ENCODE measurements at regions not wholly inside any gene's neighbourhood (a gene's known extent, or its start where the extent isn't known, plus 50 kb on each side); places are given as distances from the start of the nearest gene placed in this dataset.

DNA sequence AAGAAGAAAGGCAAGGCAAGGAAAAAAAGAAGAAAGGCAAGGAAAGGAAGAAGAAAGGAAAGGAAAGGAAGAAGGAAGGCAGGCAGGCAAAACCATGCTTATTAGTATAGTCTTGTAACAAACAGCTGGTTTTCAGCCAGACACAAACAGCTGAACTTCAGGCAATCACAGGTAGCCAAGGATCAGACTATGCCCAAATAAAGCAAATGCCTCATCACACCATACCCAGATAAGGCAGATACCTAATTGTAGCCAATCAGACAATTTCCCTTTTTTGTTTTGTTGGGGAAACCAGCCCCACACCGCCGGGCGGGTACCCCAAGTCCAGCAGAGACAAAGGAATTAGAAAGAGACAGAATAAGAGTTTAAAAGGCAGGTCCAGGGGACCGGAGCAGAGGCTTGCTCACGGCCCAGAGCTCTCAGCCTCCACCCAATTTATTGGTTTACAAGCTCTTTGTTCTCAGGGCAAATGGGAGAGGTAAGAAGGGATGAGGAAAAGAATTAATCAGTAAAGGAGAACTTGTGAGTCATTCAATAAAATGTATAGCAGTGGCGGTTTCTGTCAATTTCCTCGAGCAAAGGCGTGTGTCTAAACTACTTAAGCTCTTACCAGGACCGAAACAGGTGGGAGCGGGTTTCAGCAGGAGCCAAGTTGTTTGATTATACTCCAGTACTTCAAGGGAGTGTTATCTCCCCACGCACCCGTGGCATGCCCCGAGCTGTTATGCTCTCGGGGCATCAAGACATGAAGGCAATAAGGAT is 886.8 kb downstream of the KCNT2 start:
- TF ChIP-seq SMAD4 (CRISPR knock-in tag; conservative IDR thresholded peaks at IDR 0.05): no peak
- TF ChIP-seq CEBPG (CRISPR knock-in tag; IDR thresholded peaks at IDR 0.05): no peak
- no peak for TF ChIP-seq CEBPG (tag; conservative IDR thresholded peaks at IDR 0.05 in 1 of 2, IDR thresholded peaks at IDR 0.05 in 1 of 2)
- TF ChIP-seq ZNF695 (CRISPR knock-in tag; IDR thresholded peaks at IDR 0.05): no peak
- TF ChIP-seq RBBP5 (IDR thresholded peaks at IDR 0.05; ENCODE audit: borderline replicate concordance, insufficient read depth, low read length, poor library complexity, severe bottlenecking): no peak
- TF ChIP-seq CHD2 (IDR thresholded peaks at IDR 0.05; ENCODE audit: low read depth, low read length): no peak
- no peak for TF ChIP-seq CTCF (IDR thresholded peaks at IDR 0.05 in 2 of 3, conservative IDR thresholded peaks at IDR 0.05 in 1 of 3; ENCODE audit: insufficient read depth in 2 of 3, low read depth in 1 of 3, low read length in 3 of 3)
- no peak for TF ChIP-seq NCOA4 (IDR thresholded peaks at IDR 0.05; ENCODE audit: partially characterized antibody)
- TF ChIP-seq MYC (IDR thresholded peaks at IDR 0.05; ENCODE audit: low read depth, low read length): no peak
- TF ChIP-seq MYC (CRISPR knock-in tag; IDR thresholded peaks at IDR 0.05; ENCODE audit: borderline replicate concordance, low read depth): no peak
- no peak for TF ChIP-seq TBP (optimal IDR thresholded peaks at IDR 0.05; ENCODE audit: low read depth, low read length)
- TF ChIP-seq ZNF239 (CRISPR knock-in tag; IDR thresholded peaks at IDR 0.05): no peak
- TF ChIP-seq ESRRA (IDR thresholded peaks at IDR 0.05; ENCODE audit: borderline replicate concordance, low read depth): no peak
- no peak for TF ChIP-seq CGGBP1 (CRISPR knock-in tag; IDR thresholded peaks at IDR 0.05)

All from K562 (cell line).